ENCODE measurements at regions not wholly inside any gene's neighbourhood (a gene's known extent, or its start where the extent isn't known, plus 50 kb on each side); places are given as distances from the start of the nearest gene placed in this dataset.

GRCh38 chr16:72427051-72427782 lies 255.3 kb upstream of the PMFBP1 start:
- TF ChIP-seq CTCF (conservative IDR thresholded peaks at IDR 0.05; ENCODE audit: low read depth, low read length) = no peak
- TF ChIP-seq EZH2phosphoT487 (IDR thresholded peaks at IDR 0.05; ENCODE audit: borderline replicate concordance, low read length) = no peak
- TF ChIP-seq EZH2 (IDR thresholded peaks at IDR 0.05; ENCODE audit: low read length, unreplicated experiment) = no peak
